ENCODE measurements at regions not wholly inside any gene's neighbourhood (a gene's known extent, or its start where the extent isn't known, plus 50 kb on each side); places are given as distances from the start of the nearest gene placed in this dataset.

- TF ChIP-seq FOXA1 (IDR thresholded peaks at IDR 0.05) (no peak), FOXM1 (IDR thresholded peaks at IDR 0.05; ENCODE audit: borderline replicate concordance) (no peak), FOXK2 (IDR thresholded peaks at IDR 0.05) (no peak), L3MBTL2 (conservative IDR thresholded peaks at IDR 0.05) (no peak), BHLHE40 (IDR thresholded peaks at IDR 0.05; ENCODE audit: borderline replicate concordance) (no peak)
These were observed 68.2 kb upstream of the AHR start for GRCh38 chr7:17230099-17230807.
